SK-N-SH treated with all-trans-retinoic acid at 6 μM for 48 hours (cell line): ENCODE measurements at regions not wholly inside any gene's neighbourhood (a gene's known extent, or its start where the extent isn't known, plus 50 kb on each side); places are given as distances from the start of the nearest gene placed in this dataset.
"Not testable (repeated sequence)": the region's sequence is repeated elsewhere in the genome, so short reads cannot be mapped to it uniquely, and the experiment has no call there.

Experiments
- ARNTL ChIP-seq: fragments of 450-650 bp; formaldehyde crosslinking; IDR thresholded peaks from 2 replicates; pipeline ENCODE4 v1.5.0; 2020; ENCODE audit warnings: low read depth, mild to moderate bottlenecking, moderate library complexity, borderline replicate concordance
- BACH2 ChIP-seq: fragments of 250-450 bp; sonication (Bioruptor Pico); IDR thresholded peaks from 2 replicates; pipeline ENCODE4 v1.9.0; 2021; ENCODE audit warnings: mild to moderate bottlenecking, borderline replicate concordance
- ESRRG ChIP-seq: fragments of 250-450 bp; sonication (Bioruptor Pico); IDR thresholded peaks from 2 replicates; pipeline ENCODE4 v1.6.1; 2021; ENCODE audit warnings: mild to moderate bottlenecking
- PPARA ChIP-seq: fragments of 250-450 bp; sonication (Bioruptor Pico); IDR thresholded peaks from 2 replicates; pipeline ENCODE4 v1.5.0; 2020; ENCODE audit warnings: mild to moderate bottlenecking, borderline replicate concordance
- RARB ChIP-seq: fragments of 250-450 bp; sonication (Bioruptor Pico); IDR thresholded peaks from 2 replicates; pipeline ENCODE4 v1.8.0; 2021; ENCODE audit warnings: mild to moderate bottlenecking, moderate library complexity
- ZC3H10 ChIP-seq: fragments of 250-450 bp; sonication (Bioruptor Pico); IDR thresholded peaks from 2 replicates; pipeline ENCODE4 v1.5.1; 2021; ENCODE audit warnings: mild to moderate bottlenecking, moderate library complexity
- ZNF565 ChIP-seq: fragments of 450-650 bp; formaldehyde crosslinking; conservative IDR thresholded peaks from 2 replicates; pipeline ENCODE4 v1.5.0; 2020; ENCODE audit warnings: low read depth, mild to moderate bottlenecking, moderate library complexity
- ZNF8 ChIP-seq: fragments of 450-650 bp; formaldehyde crosslinking; IDR thresholded peaks from 2 replicates; pipeline ENCODE4 v1.5.0; 2020; ENCODE audit warnings: mild to moderate bottlenecking, moderate library complexity
- TF ChIP-seq, protein P1 (sequence below): fragments of 250-450 bp; sonication (Bioruptor Pico); IDR thresholded peaks from 2 replicates; pipeline ENCODE4 v1.8.0; 2021; ENCODE audit warnings: low read depth, mild to moderate bottlenecking, moderate library complexity, borderline replicate concordance
- TF ChIP-seq, protein P2 (sequence below): fragments of 250-450 bp; sonication (Bioruptor Pico); IDR thresholded peaks from 2 replicates; pipeline ENCODE4 v1.8.0; 2020; ENCODE audit warnings: mild to moderate bottlenecking, moderate library complexity, borderline replicate concordance
- TF ChIP-seq, protein P3 (sequence below): fragments of 250-450 bp; sonication (Bioruptor Pico); IDR thresholded peaks from 2 replicates; pipeline ENCODE4 v1.5.1; 2020; ENCODE audit warnings: low read depth, mild to moderate bottlenecking, moderate library complexity
- TF ChIP-seq, protein P4 (sequence below): fragments of 250-450 bp; sonication (Bioruptor Pico); IDR thresholded peaks from 2 replicates; pipeline ENCODE4 v1.5.0; 2020; ENCODE audit warnings: mild to moderate bottlenecking, moderate library complexity

DNA sequence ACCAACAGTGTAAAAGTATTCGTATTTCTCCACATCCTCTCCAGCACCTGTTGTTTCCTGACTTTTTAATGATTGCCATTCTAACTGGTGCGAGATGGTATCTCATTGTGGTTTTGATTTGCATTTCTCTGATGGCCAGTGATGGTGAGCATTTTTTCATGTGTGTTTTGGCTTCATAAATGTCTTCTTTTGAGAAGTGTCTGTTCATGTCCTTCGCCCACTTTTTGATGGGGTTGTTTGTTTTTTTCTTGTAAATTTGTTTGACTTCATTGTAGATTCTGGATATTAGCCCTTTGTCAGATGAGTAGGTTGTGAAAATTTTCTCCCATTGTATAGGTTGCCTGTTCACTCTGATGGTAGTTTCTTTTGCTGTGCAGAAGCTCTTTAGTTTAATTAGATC lies 86.9 kb downstream of the CCDC74A start:
- TF ChIP-seq, protein P1, sequence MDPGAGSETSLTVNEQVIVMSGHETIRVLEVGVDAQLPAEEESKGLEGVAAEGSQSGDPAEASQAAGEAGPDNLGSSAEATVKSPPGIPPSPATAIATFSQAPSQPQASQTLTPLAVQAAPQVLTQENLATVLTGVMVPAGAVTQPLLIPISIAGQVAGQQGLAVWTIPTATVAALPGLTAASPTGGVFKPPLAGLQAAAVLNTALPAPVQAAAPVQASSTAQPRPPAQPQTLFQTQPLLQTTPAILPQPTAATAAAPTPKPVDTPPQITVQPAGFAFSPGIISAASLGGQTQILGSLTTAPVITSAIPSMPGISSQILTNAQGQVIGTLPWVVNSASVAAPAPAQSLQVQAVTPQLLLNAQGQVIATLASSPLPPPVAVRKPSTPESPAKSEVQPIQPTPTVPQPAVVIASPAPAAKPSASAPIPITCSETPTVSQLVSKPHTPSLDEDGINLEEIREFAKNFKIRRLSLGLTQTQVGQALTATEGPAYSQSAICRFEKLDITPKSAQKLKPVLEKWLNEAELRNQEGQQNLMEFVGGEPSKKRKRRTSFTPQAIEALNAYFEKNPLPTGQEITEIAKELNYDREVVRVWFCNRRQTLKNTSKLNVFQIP (CRISPR knock-in tag), result not testable (repeated sequence)
- TF ChIP-seq ARNTL (CRISPR knock-in tag); RARB (CRISPR knock-in tag); PPARA (CRISPR knock-in tag); ZC3H10 (CRISPR knock-in tag); ZNF565 (CRISPR knock-in tag); BACH2 (CRISPR knock-in tag); ESRRG; ZNF8 (CRISPR knock-in tag): not testable (repeated sequence)
- TF ChIP-seq, protein P2, sequence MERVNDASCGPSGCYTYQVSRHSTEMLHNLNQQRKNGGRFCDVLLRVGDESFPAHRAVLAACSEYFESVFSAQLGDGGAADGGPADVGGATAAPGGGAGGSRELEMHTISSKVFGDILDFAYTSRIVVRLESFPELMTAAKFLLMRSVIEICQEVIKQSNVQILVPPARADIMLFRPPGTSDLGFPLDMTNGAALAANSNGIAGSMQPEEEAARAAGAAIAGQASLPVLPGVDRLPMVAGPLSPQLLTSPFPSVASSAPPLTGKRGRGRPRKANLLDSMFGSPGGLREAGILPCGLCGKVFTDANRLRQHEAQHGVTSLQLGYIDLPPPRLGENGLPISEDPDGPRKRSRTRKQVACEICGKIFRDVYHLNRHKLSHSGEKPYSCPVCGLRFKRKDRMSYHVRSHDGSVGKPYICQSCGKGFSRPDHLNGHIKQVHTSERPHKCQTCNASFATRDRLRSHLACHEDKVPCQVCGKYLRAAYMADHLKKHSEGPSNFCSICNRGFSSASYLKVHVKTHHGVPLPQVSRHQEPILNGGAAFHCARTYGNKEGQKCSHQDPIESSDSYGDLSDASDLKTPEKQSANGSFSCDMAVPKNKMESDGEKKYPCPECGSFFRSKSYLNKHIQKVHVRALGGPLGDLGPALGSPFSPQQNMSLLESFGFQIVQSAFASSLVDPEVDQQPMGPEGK, result not testable (repeated sequence)
- TF ChIP-seq, protein P3, sequence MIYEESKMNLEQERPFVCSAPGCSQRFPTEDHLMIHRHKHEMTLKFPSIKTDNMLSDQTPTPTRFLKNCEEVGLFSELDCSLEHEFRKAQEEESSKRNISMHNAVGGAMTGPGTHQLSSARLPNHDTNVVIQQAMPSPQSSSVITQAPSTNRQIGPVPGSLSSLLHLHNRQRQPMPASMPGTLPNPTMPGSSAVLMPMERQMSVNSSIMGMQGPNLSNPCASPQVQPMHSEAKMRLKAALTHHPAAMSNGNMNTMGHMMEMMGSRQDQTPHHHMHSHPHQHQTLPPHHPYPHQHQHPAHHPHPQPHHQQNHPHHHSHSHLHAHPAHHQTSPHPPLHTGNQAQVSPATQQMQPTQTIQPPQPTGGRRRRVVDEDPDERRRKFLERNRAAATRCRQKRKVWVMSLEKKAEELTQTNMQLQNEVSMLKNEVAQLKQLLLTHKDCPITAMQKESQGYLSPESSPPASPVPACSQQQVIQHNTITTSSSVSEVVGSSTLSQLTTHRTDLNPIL, result not testable (repeated sequence)
- TF ChIP-seq, protein P4, sequence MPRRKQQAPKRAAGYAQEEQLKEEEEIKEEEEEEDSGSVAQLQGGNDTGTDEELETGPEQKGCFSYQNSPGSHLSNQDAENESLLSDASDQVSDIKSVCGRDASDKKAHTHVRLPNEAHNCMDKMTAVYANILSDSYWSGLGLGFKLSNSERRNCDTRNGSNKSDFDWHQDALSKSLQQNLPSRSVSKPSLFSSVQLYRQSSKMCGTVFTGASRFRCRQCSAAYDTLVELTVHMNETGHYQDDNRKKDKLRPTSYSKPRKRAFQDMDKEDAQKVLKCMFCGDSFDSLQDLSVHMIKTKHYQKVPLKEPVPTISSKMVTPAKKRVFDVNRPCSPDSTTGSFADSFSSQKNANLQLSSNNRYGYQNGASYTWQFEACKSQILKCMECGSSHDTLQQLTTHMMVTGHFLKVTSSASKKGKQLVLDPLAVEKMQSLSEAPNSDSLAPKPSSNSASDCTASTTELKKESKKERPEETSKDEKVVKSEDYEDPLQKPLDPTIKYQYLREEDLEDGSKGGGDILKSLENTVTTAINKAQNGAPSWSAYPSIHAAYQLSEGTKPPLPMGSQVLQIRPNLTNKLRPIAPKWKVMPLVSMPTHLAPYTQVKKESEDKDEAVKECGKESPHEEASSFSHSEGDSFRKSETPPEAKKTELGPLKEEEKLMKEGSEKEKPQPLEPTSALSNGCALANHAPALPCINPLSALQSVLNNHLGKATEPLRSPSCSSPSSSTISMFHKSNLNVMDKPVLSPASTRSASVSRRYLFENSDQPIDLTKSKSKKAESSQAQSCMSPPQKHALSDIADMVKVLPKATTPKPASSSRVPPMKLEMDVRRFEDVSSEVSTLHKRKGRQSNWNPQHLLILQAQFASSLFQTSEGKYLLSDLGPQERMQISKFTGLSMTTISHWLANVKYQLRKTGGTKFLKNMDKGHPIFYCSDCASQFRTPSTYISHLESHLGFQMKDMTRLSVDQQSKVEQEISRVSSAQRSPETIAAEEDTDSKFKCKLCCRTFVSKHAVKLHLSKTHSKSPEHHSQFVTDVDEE (CRISPR knock-in tag), result not testable (repeated sequence)
